ENCODE measurements at regions not wholly inside any gene's neighbourhood (a gene's known extent, or its start where the extent isn't known, plus 50 kb on each side); places are given as distances from the start of the nearest gene placed in this dataset.

DNA sequence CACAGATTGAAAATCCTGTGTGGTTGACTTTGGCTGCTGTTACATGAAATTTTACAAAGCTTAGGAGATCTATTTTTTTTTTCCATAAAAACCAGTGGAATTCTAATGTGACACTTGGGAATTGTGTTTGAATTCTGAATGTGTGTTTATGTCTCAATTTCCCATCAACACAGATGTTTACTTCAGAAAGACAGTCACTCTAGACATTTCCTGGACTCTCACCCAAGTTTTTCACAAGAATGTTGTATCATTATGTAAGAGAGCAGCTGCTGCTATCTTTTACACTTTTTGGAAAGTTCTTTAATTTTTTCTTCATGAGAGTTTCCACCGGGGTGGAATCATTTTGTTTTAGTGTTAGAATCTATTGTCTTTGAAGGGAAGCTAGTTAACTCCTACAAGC, 210.1 kb downstream of the GIPC2 start (continued):
- TF ChIP-seq, protein P1, sequence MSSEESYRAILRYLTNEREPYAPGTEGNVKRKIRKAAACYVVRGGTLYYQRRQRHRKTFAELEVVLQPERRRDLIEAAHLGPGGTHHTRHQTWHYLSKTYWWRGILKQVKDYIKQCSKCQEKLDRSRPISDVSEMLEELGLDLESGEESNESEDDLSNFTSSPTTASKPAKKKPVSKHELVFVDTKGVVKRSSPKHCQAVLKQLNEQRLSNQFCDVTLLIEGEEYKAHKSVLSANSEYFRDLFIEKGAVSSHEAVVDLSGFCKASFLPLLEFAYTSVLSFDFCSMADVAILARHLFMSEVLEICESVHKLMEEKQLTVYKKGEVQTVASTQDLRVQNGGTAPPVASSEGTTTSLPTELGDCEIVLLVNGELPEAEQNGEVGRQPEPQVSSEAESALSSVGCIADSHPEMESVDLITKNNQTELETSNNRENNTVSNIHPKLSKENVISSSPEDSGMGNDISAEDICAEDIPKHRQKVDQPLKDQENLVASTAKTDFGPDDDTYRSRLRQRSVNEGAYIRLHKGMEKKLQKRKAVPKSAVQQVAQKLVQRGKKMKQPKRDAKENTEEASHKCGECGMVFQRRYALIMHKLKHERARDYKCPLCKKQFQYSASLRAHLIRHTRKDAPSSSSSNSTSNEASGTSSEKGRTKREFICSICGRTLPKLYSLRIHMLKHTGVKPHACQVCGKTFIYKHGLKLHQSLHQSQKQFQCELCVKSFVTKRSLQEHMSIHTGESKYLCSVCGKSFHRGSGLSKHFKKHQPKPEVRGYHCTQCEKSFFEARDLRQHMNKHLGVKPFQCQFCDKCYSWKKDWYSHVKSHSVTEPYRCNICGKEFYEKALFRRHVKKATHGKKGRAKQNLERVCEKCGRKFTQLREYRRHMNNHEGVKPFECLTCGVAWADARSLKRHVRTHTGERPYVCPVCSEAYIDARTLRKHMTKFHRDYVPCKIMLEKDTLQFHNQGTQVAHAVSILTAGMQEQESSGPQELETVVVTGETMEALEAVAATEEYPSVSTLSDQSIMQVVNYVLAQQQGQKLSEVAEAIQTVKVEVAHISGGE (tag by site-specific recombination; conservative IDR thresholded peaks at IDR 0.05; ENCODE audit: low read depth) = no peak

GRCh38 chr1:78263459-78263858, 217.7 kb downstream of the GIPC2 start:
- no peak overlapping the region for H3K4me3 ChIP-seq (ENCODE audit: low read depth, low read length)
- H3K27ac ChIP-seq (ENCODE audit: extremely low read depth, low read depth, low read length) = no peak overlapping the region
- H3K36me3 ChIP-seq (ENCODE audit: control insufficient read depth in 2 of 2, insufficient read depth in 1 of 2, low read length in 2 of 2) = no peaks in the 10 kb centered on the region
- no peaks in the 10 kb centered on the region for H3K9me3 ChIP-seq (ENCODE audit: control insufficient read depth, insufficient read depth, low read depth, low read length)
- H3K4me1 ChIP-seq (ENCODE audit: control insufficient read depth, insufficient read depth, low read length) = no peaks in the 10 kb centered on the region
- TF ChIP-seq, protein P2, sequence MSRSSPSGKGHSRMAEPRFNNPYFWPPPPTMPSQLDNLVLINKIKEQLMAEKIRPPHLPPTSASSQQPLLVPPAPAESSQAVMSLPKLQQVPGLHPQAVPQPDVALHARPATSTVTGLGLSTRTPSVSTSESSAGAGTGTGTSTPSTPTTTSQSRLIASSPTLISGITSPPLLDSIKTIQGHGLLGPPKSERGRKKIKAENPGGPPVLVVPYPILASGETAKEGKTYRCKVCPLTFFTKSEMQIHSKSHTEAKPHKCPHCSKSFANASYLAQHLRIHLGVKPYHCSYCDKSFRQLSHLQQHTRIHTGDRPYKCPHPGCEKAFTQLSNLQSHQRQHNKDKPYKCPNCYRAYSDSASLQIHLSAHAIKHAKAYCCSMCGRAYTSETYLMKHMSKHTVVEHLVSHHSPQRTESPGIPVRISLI (tag by site-specific recombination; IDR thresholded peaks at IDR 0.05) = no peak
- TF ChIP-seq ZBTB17 (tag by site-specific recombination; IDR thresholded peaks at IDR 0.05) (no peak), ZNF155 (tag by site-specific recombination; IDR thresholded peaks at IDR 0.05) (no peak), IKZF3 (tag by site-specific recombination; IDR thresholded peaks at IDR 0.05) (no peak), ZNF394 (tag by site-specific recombination; IDR thresholded peaks at IDR 0.05; ENCODE audit: borderline replicate concordance) (no peak), PRDM1 (tag by site-specific recombination; IDR thresholded peaks at IDR 0.05) (no peak), ZNF664 (tag by site-specific recombination; IDR thresholded peaks at IDR 0.05) (no peak), KLF17 (tag by site-specific recombination; IDR thresholded peaks at IDR 0.05) (no peak), SCRT2 (tag by site-specific recombination; IDR thresholded peaks at IDR 0.05) (no peak), ZNF510 (tag by site-specific recombination; IDR thresholded peaks at IDR 0.05; ENCODE audit: insufficient replicate concordance) (no peak), ZNF626 (tag by site-specific recombination; IDR thresholded peaks at IDR 0.05) (no peak), ZNF138 (tag by site-specific recombination; IDR thresholded peaks at IDR 0.05; ENCODE audit: borderline replicate concordance) (no peak), WT1 (tag by site-specific recombination; IDR thresholded peaks at IDR 0.05) (no peak), ZFP41 (tag by site-specific recombination; IDR thresholded peaks at IDR 0.05; ENCODE audit: borderline replicate concordance) (no peak), TRIM28 (IDR thresholded peaks at IDR 0.05; ENCODE audit: borderline replicate concordance, low read length) (no peak), ZNF670 (tag by site-specific recombination; IDR thresholded peaks at IDR 0.05; ENCODE audit: low read depth) (no peak), ZNF335 (tag by site-specific recombination; conservative IDR thresholded peaks at IDR 0.05) (no peak)
- TF ChIP-seq, protein P3, sequence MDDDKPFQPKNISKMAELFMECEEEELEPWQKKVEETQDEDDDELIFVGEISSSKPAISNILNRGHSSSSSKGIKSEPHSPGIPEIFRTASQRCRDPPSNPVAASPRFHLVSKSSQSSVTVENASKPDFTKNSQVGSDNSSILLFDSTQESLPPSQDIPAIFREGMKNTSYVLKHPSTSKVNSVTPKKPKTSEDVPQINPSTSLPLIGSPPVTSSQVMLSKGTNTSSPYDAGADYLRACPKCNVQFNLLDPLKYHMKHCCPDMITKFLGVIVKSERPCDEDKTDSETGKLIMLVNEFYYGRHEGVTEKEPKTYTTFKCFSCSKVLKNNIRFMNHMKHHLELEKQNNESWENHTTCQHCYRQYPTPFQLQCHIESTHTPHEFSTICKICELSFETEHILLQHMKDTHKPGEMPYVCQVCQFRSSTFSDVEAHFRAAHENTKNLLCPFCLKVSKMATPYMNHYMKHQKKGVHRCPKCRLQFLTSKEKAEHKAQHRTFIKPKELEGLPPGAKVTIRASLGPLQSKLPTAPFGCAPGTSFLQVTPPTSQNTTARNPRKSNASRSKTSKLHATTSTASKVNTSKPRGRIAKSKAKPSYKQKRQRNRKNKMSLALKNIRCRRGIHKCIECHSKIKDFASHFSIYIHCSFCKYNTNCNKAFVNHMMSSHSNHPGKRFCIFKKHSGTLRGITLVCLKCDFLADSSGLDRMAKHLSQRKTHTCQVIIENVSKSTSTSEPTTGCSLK (tag by site-specific recombination; IDR thresholded peaks at IDR 0.05) = no peak
- TF ChIP-seq, protein P4, sequence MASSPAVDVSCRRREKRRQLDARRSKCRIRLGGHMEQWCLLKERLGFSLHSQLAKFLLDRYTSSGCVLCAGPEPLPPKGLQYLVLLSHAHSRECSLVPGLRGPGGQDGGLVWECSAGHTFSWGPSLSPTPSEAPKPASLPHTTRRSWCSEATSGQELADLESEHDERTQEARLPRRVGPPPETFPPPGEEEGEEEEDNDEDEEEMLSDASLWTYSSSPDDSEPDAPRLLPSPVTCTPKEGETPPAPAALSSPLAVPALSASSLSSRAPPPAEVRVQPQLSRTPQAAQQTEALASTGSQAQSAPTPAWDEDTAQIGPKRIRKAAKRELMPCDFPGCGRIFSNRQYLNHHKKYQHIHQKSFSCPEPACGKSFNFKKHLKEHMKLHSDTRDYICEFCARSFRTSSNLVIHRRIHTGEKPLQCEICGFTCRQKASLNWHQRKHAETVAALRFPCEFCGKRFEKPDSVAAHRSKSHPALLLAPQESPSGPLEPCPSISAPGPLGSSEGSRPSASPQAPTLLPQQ (tag by site-specific recombination; IDR thresholded peaks at IDR 0.05) = no peak
- TF ChIP-seq, protein P5, sequence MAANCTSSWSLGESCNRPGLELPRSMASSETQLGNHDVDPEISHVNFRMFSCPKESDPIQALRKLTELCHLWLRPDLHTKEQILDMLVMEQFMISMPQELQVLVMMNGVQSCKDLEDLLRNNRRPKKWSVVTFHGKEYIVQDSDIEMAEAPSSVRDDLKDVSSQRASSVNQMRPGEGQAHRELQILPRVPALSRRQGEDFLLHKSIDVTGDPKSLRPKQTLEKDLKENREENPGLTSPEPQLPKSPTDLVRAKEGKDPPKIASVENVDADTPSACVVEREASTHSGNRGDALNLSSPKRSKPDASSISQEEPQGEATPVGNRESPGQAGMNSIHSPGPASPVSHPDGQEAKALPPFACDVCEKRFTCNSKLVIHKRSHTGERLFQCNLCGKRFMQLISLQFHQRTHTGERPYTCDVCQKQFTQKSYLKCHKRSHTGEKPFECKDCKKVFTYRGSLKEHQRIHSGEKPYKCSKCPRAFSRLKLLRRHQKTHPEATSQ (tag by site-specific recombination; IDR thresholded peaks at IDR 0.05) = no peak
- ChIA-PET POLR2A (no interaction called here), CTCF (no interaction called here)

Measured in HEK293 (cell line).